GM12892 (cell line): ENCODE measurements at regions not wholly inside any gene's neighbourhood (a gene's known extent, or its start where the extent isn't known, plus 50 kb on each side); places are given as distances from the start of the nearest gene placed in this dataset.

Experiments
- POLR2A ChIP-seq: IDR thresholded peaks from 2 replicates; pipeline ENCODE4 v1.6.1; 2011; ENCODE audit warnings: low read depth, low read length, control low read depth
- POLR2AphosphoS5 ChIP-seq: IDR thresholded peaks from 2 replicates; pipeline ENCODE4 v1.6.1; 2011; ENCODE audit warnings: low read depth, low read length, control low read depth
- TAF1 ChIP-seq: IDR thresholded peaks from 2 replicates; pipeline ENCODE4 v1.6.1; 2011; ENCODE audit warnings: low read depth, mild to moderate bottlenecking, control low read depth, low read length, borderline replicate concordance

DNA sequence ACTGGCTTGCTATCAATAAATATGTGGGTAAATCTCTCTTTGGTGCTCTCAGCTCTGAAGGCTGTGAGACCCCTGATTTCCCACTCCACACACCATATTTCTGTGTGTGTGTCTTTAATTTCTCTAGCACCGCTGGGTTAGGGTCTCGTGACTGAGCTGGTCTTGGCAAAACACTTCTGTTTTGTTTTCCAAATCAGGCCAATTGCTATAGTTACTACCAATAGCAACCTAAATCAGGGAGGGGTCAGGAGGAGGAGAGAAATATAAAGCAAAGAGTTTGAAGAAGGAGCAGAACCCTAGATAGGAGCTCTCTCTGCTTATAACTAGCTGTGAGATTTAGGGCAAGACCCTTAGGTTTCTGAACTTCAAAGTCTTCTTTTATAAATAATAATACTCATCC, 250.5 kb upstream of the IGFBP7 start:
- no peak for TF ChIP-seq POLR2A
- TF ChIP-seq POLR2AphosphoS5: no peak
- no peak for TF ChIP-seq TAF1
